ENCODE measurements at regions not wholly inside any gene's neighbourhood (a gene's known extent, or its start where the extent isn't known, plus 50 kb on each side); places are given as distances from the start of the nearest gene placed in this dataset.

DNA sequence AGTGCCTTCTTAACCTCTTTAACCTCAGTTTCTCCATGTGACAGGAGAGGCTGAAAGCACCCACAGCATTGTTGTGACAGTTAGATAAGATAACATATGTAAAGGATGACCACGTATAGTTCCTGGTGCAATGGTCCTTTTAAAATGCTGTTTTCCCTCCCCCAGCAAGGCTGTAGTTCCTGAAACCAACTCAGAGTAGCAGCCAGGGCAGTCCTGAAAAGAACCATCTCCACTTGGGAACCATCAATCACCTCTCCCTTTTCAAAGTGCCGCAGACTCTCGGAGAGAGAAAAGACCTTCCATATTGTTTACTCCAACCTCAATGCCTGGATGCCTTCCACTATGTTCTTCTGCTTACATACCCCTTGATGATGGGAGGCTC, 158.8 kb downstream of the DDX1 start:
- Histone ChIP-seq H3K79me2 (ENCODE audit: insufficient read depth, low read length) (no peaks in the 10 kb centered on the region), H4K20me1 (ENCODE audit: insufficient read depth, low read length) (no peaks in the 10 kb centered on the region), H2AFZ (ENCODE audit: low read depth, low read length) (no peak overlapping the region), H3K36me3 (ENCODE audit: insufficient read depth, low read length) (no peaks in the 10 kb centered on the region), H3K4me2 (ENCODE audit: low read length) (no peak overlapping the region), H3K27ac (ENCODE audit: low read depth, low read length) (no peak overlapping the region), H3K9me3 (ENCODE audit: insufficient read depth, low read depth, low read length) (no peaks in the 10 kb centered on the region), H3K27me3 (ENCODE audit: insufficient read depth, low read length) (no peaks in the 10 kb centered on the region), H3K4me1 (ENCODE audit: insufficient read depth, low read length) (no peaks in the 10 kb centered on the region), H3K9ac (ENCODE audit: low read length) (no peak overlapping the region), H3K4me3 (ENCODE audit: insufficient read depth, low read depth, low read length) (no peak overlapping the region)
- peaks cover 6% of the 10 kb centered on the region for H3K27me3 Mint-ChIP-seq (ENCODE audit: low read depth, unreplicated experiment)
- FAIRE-seq (no peak), DNase-seq (ENCODE audit: low read depth) (no peak)
- no peak overlapping the region for H3K4me3 Mint-ChIP-seq (ENCODE audit: unreplicated experiment)
- peaks cover 3% of the 10 kb centered on the region for H3K36me3 Mint-ChIP-seq (ENCODE audit: low read depth, unreplicated experiment)
- no peak for TF ChIP-seq EZH2 (IDR thresholded peaks at IDR 0.05; ENCODE audit: insufficient read depth, low read length)
- TF ChIP-seq, protein P1, sequence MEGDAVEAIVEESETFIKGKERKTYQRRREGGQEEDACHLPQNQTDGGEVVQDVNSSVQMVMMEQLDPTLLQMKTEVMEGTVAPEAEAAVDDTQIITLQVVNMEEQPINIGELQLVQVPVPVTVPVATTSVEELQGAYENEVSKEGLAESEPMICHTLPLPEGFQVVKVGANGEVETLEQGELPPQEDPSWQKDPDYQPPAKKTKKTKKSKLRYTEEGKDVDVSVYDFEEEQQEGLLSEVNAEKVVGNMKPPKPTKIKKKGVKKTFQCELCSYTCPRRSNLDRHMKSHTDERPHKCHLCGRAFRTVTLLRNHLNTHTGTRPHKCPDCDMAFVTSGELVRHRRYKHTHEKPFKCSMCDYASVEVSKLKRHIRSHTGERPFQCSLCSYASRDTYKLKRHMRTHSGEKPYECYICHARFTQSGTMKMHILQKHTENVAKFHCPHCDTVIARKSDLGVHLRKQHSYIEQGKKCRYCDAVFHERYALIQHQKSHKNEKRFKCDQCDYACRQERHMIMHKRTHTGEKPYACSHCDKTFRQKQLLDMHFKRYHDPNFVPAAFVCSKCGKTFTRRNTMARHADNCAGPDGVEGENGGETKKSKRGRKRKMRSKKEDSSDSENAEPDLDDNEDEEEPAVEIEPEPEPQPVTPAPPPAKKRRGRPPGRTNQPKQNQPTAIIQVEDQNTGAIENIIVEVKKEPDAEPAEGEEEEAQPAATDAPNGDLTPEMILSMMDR (IDR thresholded peaks at IDR 0.05; ENCODE audit: insufficient read depth, low read depth, low read length), result no peak
- no peak overlapping the region for H3K27ac Mint-ChIP-seq (ENCODE audit: unreplicated experiment)
- peaks cover 5% of the 10 kb centered on the region for H3K9me3 Mint-ChIP-seq (ENCODE audit: unreplicated experiment)
- H3K4me1 Mint-ChIP-seq (ENCODE audit: low read depth, unreplicated experiment), result peaks cover 28% of the 10 kb centered on the region

DNA sequence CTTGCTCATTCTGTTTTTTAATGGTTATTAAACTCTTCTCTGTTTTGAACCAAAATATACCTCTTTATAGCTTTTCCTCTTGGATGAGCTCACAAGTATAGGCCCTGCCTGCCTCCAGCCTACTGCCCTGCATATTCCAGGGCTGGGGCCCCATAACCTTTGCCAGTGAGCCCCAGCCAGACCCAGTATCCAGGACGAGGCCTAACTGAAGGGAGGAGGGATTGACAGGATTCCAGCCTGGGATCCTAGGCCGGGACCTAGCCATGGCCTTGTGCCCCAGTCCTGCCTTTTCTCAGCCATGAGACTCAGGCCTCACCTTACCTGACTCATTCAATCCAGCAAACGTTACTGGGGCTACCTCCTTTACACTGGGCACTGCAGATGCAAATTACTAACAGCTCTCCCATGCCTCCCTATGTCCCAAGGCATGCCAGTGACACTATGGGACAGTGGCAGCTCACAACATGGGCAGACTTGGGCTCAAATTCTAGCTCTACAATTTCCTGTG, 159.2 kb downstream of the DDX1 start:
- no peak overlapping the region for H3K4me2 ChIP-seq (ENCODE audit: low read length)
- DNase-seq (ENCODE audit: low read depth), result no peak
- no peak overlapping the region for H3K27ac Mint-ChIP-seq (ENCODE audit: unreplicated experiment)
- no peak for FAIRE-seq
- no peaks in the 10 kb centered on the region for H3K9me3 ChIP-seq (ENCODE audit: insufficient read depth, low read depth, low read length)
- H4K20me1 ChIP-seq (ENCODE audit: insufficient read depth, low read length), result no peaks in the 10 kb centered on the region
- H3K79me2 ChIP-seq (ENCODE audit: insufficient read depth, low read length), result no peaks in the 10 kb centered on the region
- no peaks in the 10 kb centered on the region for H3K27me3 ChIP-seq (ENCODE audit: insufficient read depth, low read length)
- H3K4me3 ChIP-seq (ENCODE audit: insufficient read depth, low read depth, low read length), result no peak overlapping the region
- H3K27me3 Mint-ChIP-seq (ENCODE audit: low read depth, unreplicated experiment), result peaks cover 6% of the 10 kb centered on the region
- no peak overlapping the region for H3K27ac ChIP-seq (ENCODE audit: low read depth, low read length)
- no peak overlapping the region for H3K9ac ChIP-seq (ENCODE audit: low read length)
- peaks cover 3% of the 10 kb centered on the region for H3K36me3 Mint-ChIP-seq (ENCODE audit: low read depth, unreplicated experiment)
- TF ChIP-seq, protein P1 (IDR thresholded peaks at IDR 0.05; ENCODE audit: insufficient read depth, low read depth, low read length), result no peak
- no peak for TF ChIP-seq EZH2 (IDR thresholded peaks at IDR 0.05; ENCODE audit: insufficient read depth, low read length)
- no peaks in the 10 kb centered on the region for H3K36me3 ChIP-seq (ENCODE audit: insufficient read depth, low read length)
- H3K4me1 ChIP-seq (ENCODE audit: insufficient read depth, low read length), result no peaks in the 10 kb centered on the region
- peaks cover 5% of the 10 kb centered on the region for H3K9me3 Mint-ChIP-seq (ENCODE audit: unreplicated experiment)
- H2AFZ ChIP-seq (ENCODE audit: low read depth, low read length), result no peak overlapping the region
- H3K4me3 Mint-ChIP-seq (ENCODE audit: unreplicated experiment), result no peak overlapping the region
- H3K4me1 Mint-ChIP-seq (ENCODE audit: low read depth, unreplicated experiment), result peaks cover 28% of the 10 kb centered on the region

DNA sequence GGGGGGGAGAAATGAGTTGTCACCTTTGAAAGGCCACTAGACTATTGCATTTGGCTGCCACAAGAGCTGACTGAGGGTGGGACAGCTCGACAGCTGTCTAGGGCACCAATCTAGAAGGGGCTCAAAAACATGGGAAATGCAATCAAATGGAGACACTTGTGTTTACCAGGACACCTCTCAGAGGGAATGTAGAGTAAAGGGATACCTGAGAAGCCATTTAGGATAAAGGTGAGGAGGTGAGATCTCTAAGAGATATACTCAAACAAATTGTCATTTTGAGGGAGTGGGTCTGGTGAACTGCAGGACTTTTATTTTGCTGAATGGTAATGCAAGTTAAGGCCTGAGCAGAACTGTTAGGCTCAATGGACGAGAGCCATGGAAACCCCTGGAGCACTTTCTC, 159.8 kb downstream of the DDX1 start:
- Histone ChIP-seq H3K79me2 (ENCODE audit: insufficient read depth, low read length) (no peaks in the 10 kb centered on the region), H3K4me1 (ENCODE audit: insufficient read depth, low read length) (no peaks in the 10 kb centered on the region), H3K27me3 (ENCODE audit: insufficient read depth, low read length) (no peaks in the 10 kb centered on the region), H3K4me3 (ENCODE audit: insufficient read depth, low read depth, low read length) (no peak overlapping the region), H3K9me3 (ENCODE audit: insufficient read depth, low read depth, low read length) (no peaks in the 10 kb centered on the region), H3K4me2 (ENCODE audit: low read length) (no peak overlapping the region), H3K36me3 (ENCODE audit: insufficient read depth, low read length) (no peaks in the 10 kb centered on the region), H3K27ac (ENCODE audit: low read depth, low read length) (no peak overlapping the region), H4K20me1 (ENCODE audit: insufficient read depth, low read length) (no peaks in the 10 kb centered on the region), H2AFZ (ENCODE audit: low read depth, low read length) (no peak overlapping the region), H3K9ac (ENCODE audit: low read length) (no peak overlapping the region)
- Mint-ChIP-seq H3K4me1 (ENCODE audit: low read depth, unreplicated experiment) (peaks cover 25% of the 10 kb centered on the region), H3K36me3 (ENCODE audit: low read depth, unreplicated experiment) (peaks cover 3% of the 10 kb centered on the region), H3K9me3 (ENCODE audit: unreplicated experiment) (peaks cover 5% of the 10 kb centered on the region), H3K4me3 (ENCODE audit: unreplicated experiment) (no peak overlapping the region), H3K27me3 (ENCODE audit: low read depth, unreplicated experiment) (peaks cover 6% of the 10 kb centered on the region), H3K27ac (ENCODE audit: unreplicated experiment) (no peak overlapping the region)
- TF ChIP-seq, protein P1 (IDR thresholded peaks at IDR 0.05; ENCODE audit: insufficient read depth, low read depth, low read length), result no peak
- no peak for TF ChIP-seq EZH2 (IDR thresholded peaks at IDR 0.05; ENCODE audit: insufficient read depth, low read length)
- FAIRE-seq, result no peak
- DNase-seq (ENCODE audit: low read depth), result no peak

Measured in astrocyte (in vitro differentiated cells and primary cell).